ENCODE measurements at regions not wholly inside any gene's neighbourhood (a gene's known extent, or its start where the extent isn't known, plus 50 kb on each side); places are given as distances from the start of the nearest gene placed in this dataset.

GRCh38 chr3:28947061-28947460 lies 333.8 kb upstream of the RBMS3 start:
- no peak for TF ChIP-seq CTCF (IDR thresholded peaks at IDR 0.05; ENCODE audit: low read depth, low read length)
- DNase-seq (ENCODE audit: extremely low read depth, low read depth): no peak

GRCh38 chr3:28947751-28948150 lies 333.1 kb upstream of the RBMS3 start:
- no peak for DNase-seq (ENCODE audit: extremely low read depth, low read depth)
- TF ChIP-seq CTCF (IDR thresholded peaks at IDR 0.05; ENCODE audit: low read depth, low read length): no peak

GRCh38 chr3:28948685-28949084 lies 332.2 kb upstream of the RBMS3 start:
- no peak for TF ChIP-seq CTCF (IDR thresholded peaks at IDR 0.05; ENCODE audit: low read depth, low read length)
- no peak for DNase-seq (ENCODE audit: extremely low read depth, low read depth)

- TF ChIP-seq CTCF (IDR thresholded peaks at IDR 0.05; ENCODE audit: low read depth, low read length): no peak
- DNase-seq (ENCODE audit: extremely low read depth, low read depth): no peak
These were observed 331.3 kb upstream of the RBMS3 start for GRCh38 chr3:28949580-28949979.

- no peak for TF ChIP-seq CTCF (IDR thresholded peaks at IDR 0.05; ENCODE audit: low read depth, low read length)
- no peak for DNase-seq (ENCODE audit: extremely low read depth, low read depth)
These were observed 330.3 kb upstream of the RBMS3 start for GRCh38 chr3:28950614-28951013.

- no peak for DNase-seq (ENCODE audit: extremely low read depth, low read depth)
- TF ChIP-seq CTCF (IDR thresholded peaks at IDR 0.05; ENCODE audit: low read depth, low read length): no peak
These were observed 328.9 kb upstream of the RBMS3 start for GRCh38 chr3:28951772-28952556.

- DNase-seq (ENCODE audit: extremely low read depth, low read depth): no peak
- TF ChIP-seq CTCF (IDR thresholded peaks at IDR 0.05; ENCODE audit: low read depth, low read length): no peak
These were observed 322.2 kb upstream of the RBMS3 start for GRCh38 chr3:28958656-28959055.

Data from AG09319 (cell line).